ENCODE measurements at regions not wholly inside any gene's neighbourhood (a gene's known extent, or its start where the extent isn't known, plus 50 kb on each side); places are given as distances from the start of the nearest gene placed in this dataset.

DNA sequence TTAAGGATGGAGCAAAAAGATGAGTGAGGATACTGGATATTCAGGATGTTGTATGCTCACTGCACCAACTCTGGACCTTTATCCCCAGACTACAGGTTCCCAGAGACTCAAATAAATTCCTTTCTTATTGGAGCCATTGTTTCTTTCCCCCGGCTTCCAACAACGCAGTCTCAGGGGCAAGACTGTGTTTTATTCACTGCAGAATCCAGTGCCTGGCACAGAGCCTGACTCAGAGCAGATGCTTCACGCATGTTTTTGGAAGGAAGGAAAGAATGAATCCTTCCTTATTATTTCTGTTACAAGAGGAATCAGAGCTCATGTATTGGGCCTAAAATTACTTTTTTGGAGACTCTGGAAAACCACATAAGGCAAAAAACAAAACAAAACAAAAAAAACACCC lies 96.0 kb upstream of the VGLL4 start:
- Histone ChIP-seq H3K9ac (ENCODE audit: low read length) (no peak overlapping the region), H3K27me3 (ENCODE audit: low read depth, low read length) (0 out of 2 replicates have a peak, but pooled peaks cover 9% of the 10 kb centered on the region), H2AFZ (ENCODE audit: low read depth, low read length) (no peak overlapping the region), H3K4me2 (ENCODE audit: low read length) (no peak overlapping the region), H3K4me3 (ENCODE audit: low read length) (no peak overlapping the region), H3K27ac (ENCODE audit: low read length) (no peak overlapping the region), H3K9me3 (ENCODE audit: insufficient read depth, low read length) (no peaks in the 10 kb centered on the region), H3K36me3 (replicated peaks; ENCODE audit: low read depth, low read length) (no peaks in the 10 kb centered on the region), H3K4me1 (ENCODE audit: low read length) (0 out of 2 replicates have a peak, but pooled peaks cover 3% of the 10 kb centered on the region), H3K79me2 (ENCODE audit: low read length) (no peaks in the 10 kb centered on the region), H4K20me1 (ENCODE audit: insufficient read depth, low read length) (no peaks in the 10 kb centered on the region)
- no peak for TF ChIP-seq EZH2phosphoT487 (IDR thresholded peaks at IDR 0.05; ENCODE audit: low read depth)
- TF ChIP-seq, protein P1, sequence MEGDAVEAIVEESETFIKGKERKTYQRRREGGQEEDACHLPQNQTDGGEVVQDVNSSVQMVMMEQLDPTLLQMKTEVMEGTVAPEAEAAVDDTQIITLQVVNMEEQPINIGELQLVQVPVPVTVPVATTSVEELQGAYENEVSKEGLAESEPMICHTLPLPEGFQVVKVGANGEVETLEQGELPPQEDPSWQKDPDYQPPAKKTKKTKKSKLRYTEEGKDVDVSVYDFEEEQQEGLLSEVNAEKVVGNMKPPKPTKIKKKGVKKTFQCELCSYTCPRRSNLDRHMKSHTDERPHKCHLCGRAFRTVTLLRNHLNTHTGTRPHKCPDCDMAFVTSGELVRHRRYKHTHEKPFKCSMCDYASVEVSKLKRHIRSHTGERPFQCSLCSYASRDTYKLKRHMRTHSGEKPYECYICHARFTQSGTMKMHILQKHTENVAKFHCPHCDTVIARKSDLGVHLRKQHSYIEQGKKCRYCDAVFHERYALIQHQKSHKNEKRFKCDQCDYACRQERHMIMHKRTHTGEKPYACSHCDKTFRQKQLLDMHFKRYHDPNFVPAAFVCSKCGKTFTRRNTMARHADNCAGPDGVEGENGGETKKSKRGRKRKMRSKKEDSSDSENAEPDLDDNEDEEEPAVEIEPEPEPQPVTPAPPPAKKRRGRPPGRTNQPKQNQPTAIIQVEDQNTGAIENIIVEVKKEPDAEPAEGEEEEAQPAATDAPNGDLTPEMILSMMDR (IDR thresholded peaks at IDR 0.05; ENCODE audit: low read depth, low read length) = no peak

DNA sequence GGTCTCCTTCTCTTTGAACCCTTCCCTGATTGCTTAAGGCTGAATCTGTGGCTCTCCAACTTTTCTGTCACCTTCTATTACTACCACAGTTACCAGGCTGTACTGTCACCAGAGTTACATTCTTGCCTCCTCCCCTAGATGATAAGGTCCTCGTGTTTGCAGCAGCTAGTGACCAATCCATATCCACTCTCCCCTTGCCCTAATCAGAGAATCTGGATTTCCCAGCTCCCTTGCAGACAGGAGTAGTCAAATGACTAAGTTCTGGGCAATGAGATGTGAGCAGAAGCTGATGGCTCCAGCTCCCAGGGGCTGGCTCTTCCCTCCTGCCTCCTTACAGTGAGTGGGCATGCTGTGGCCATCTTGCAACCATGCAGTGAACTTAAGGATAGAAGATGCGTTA lies 95.4 kb upstream of the VGLL4 start:
- TF ChIP-seq, protein P1 (IDR thresholded peaks at IDR 0.05; ENCODE audit: low read depth, low read length) = no peak
- TF ChIP-seq EZH2phosphoT487 (IDR thresholded peaks at IDR 0.05; ENCODE audit: low read depth) = no peak
- no peak overlapping the region for H3K4me2 ChIP-seq (ENCODE audit: low read length)
- H3K9ac ChIP-seq (ENCODE audit: low read length) = no peak overlapping the region
- H2AFZ ChIP-seq (ENCODE audit: low read depth, low read length) = no peak overlapping the region
- no peaks in the 10 kb centered on the region for H3K9me3 ChIP-seq (ENCODE audit: insufficient read depth, low read length)
- no peaks in the 10 kb centered on the region for H3K36me3 ChIP-seq (replicated peaks; ENCODE audit: low read depth, low read length)
- no peaks in the 10 kb centered on the region for H3K79me2 ChIP-seq (ENCODE audit: low read length)
- no peaks in the 10 kb centered on the region for H4K20me1 ChIP-seq (ENCODE audit: insufficient read depth, low read length)
- no peak overlapping the region for H3K4me3 ChIP-seq (ENCODE audit: low read length)
- no peak overlapping the region for H3K27ac ChIP-seq (ENCODE audit: low read length)
- H3K27me3 ChIP-seq (ENCODE audit: low read depth, low read length) = 0 out of 2 replicates have a peak, but pooled peaks cover 9% of the 10 kb centered on the region
- 0 out of 2 replicates have a peak, but pooled peaks cover 3% of the 10 kb centered on the region for H3K4me1 ChIP-seq (ENCODE audit: low read length)

DNA sequence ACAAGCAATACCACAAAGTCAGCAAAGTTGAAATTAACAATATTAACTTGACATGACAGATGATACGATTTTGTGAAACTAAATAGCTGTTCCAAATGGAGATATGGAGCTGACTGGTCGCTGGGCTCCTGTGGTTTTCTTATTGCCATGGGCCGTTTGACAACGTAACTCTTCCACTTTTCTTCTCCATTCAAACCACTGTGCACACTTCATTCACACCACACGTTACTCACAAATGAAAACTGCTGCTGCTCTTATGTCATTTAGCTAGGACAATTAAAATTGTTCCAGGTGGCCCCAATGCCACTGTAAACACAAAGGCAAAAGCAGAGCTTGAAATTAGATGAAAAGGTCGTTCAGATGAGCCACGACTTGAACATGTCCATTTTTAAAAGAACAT lies 94.0 kb upstream of the VGLL4 start:
- Histone ChIP-seq H3K4me3 (ENCODE audit: low read length) (no peak overlapping the region), H3K79me2 (ENCODE audit: low read length) (no peaks in the 10 kb centered on the region), H3K9me3 (ENCODE audit: insufficient read depth, low read length) (no peaks in the 10 kb centered on the region), H2AFZ (ENCODE audit: low read depth, low read length) (no peak overlapping the region), H3K36me3 (replicated peaks; ENCODE audit: low read depth, low read length) (no peaks in the 10 kb centered on the region), H4K20me1 (ENCODE audit: insufficient read depth, low read length) (no peaks in the 10 kb centered on the region), H3K4me2 (ENCODE audit: low read length) (no peak overlapping the region), H3K4me1 (ENCODE audit: low read length) (0 out of 2 replicates have a peak, but pooled peaks cover 3% of the 10 kb centered on the region), H3K9ac (ENCODE audit: low read length) (no peak overlapping the region), H3K27me3 (ENCODE audit: low read depth, low read length) (0 out of 2 replicates have a peak, but pooled peaks cover 9% of the 10 kb centered on the region), H3K27ac (ENCODE audit: low read length) (no peak overlapping the region)
- no peak for TF ChIP-seq EZH2phosphoT487 (IDR thresholded peaks at IDR 0.05; ENCODE audit: low read depth)
- TF ChIP-seq, protein P1 (IDR thresholded peaks at IDR 0.05; ENCODE audit: low read depth, low read length) = no peak

DNA sequence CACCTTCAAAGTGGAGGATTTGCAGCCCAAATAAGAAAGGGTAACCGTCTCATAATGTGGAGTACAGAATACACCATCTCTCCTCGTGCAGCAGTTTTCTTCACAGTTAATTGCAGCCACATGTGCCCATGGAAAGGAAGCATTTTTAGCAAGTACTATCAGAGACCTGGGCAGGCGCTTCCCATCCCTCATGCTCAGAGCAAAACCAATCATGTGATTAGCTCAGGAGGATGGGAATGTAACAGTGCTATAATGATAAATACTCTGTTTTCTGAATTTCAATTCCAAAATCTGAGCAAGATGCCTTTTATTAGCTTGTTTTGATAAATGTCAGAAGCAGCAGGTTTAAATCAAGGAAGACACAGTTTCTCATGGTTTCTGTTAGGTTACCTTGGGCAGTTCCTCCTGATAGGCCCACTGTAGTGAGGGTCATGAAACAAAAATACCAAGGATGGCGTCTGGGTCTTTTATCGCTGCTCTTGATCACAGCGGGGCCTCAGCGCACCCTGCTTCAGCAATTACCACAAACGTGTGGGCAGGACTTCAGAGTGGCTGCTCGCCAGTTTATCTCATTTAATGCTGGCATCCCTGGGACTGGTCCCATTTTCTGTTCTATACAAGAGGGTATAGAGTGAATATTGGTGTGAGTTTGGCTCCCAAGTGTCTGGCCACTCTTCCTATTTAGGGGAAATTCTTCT lies 92.6 kb upstream of the VGLL4 start:
- Histone ChIP-seq H3K9me3 (ENCODE audit: insufficient read depth, low read length) (no peaks in the 10 kb centered on the region), H3K4me3 (ENCODE audit: low read length) (no peak overlapping the region), H3K9ac (ENCODE audit: low read length) (no peak overlapping the region), H3K79me2 (ENCODE audit: low read length) (no peaks in the 10 kb centered on the region), H3K36me3 (replicated peaks; ENCODE audit: low read depth, low read length) (no peaks in the 10 kb centered on the region), H3K4me2 (ENCODE audit: low read length) (no peak overlapping the region), H2AFZ (ENCODE audit: low read depth, low read length) (no peak overlapping the region), H3K4me1 (ENCODE audit: low read length) (0 out of 2 replicates have a peak, but pooled peaks cover 3% of the 10 kb centered on the region), H3K27me3 (ENCODE audit: low read depth, low read length) (0 out of 2 replicates have a peak, but pooled peaks cover 13% of the 10 kb centered on the region), H4K20me1 (ENCODE audit: insufficient read depth, low read length) (no peaks in the 10 kb centered on the region), H3K27ac (ENCODE audit: low read length) (no peak overlapping the region)
- TF ChIP-seq, protein P1 (IDR thresholded peaks at IDR 0.05; ENCODE audit: low read depth, low read length) = no peak
- TF ChIP-seq EZH2phosphoT487 (IDR thresholded peaks at IDR 0.05; ENCODE audit: low read depth) = no peak

Measured in OCI-LY3 (cell line).